ENCODE measurements at regions not wholly inside any gene's neighbourhood (a gene's known extent, or its start where the extent isn't known, plus 50 kb on each side); places are given as distances from the start of the nearest gene placed in this dataset.
"Not testable (repeated sequence)": the region's sequence is repeated elsewhere in the genome, so short reads cannot be mapped to it uniquely, and the experiment has no call there.

DNA sequence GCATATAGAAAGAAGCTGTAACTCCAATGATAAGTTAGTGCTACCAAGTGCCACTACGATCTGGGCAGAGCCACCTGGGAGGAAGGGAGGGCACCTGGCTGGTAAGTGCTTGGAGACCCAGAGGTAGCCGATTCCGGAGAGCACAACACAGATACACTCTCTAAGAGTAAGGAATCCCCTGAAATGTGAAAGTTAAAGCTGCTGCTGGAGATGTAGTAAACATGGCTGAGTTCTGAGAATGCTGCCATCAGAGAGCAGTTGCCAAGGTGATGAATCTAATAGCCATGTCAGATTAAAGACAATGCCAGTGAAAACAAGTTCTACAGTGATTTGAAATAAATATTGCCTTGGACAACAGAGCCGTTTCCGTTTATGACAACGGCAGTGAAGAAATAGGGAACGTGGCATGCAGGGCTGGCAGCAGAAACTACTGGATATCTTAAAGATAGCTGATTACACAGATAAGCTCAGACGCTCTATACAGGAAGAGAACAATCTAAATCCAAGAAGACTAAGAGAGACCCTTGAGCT, 561.2 kb upstream of the C9orf72 start:
- DNase-seq (ENCODE audit: low read depth): no peak
- no peak overlapping the region for H3K4me3 ChIP-seq (replicated peaks; ENCODE audit: low read depth, low read length)
- TF ChIP-seq, protein P1, sequence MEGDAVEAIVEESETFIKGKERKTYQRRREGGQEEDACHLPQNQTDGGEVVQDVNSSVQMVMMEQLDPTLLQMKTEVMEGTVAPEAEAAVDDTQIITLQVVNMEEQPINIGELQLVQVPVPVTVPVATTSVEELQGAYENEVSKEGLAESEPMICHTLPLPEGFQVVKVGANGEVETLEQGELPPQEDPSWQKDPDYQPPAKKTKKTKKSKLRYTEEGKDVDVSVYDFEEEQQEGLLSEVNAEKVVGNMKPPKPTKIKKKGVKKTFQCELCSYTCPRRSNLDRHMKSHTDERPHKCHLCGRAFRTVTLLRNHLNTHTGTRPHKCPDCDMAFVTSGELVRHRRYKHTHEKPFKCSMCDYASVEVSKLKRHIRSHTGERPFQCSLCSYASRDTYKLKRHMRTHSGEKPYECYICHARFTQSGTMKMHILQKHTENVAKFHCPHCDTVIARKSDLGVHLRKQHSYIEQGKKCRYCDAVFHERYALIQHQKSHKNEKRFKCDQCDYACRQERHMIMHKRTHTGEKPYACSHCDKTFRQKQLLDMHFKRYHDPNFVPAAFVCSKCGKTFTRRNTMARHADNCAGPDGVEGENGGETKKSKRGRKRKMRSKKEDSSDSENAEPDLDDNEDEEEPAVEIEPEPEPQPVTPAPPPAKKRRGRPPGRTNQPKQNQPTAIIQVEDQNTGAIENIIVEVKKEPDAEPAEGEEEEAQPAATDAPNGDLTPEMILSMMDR (IDR thresholded peaks at IDR 0.05; ENCODE audit: low read length, missing control alignments): no peak

- no peak overlapping the region for H3K4me3 ChIP-seq (replicated peaks; ENCODE audit: low read depth, low read length)
- no peak for DNase-seq (ENCODE audit: low read depth)
- TF ChIP-seq, protein P1 (IDR thresholded peaks at IDR 0.05; ENCODE audit: low read length, missing control alignments): no peak
Measured at GRCh38 chr9:28135549-28135948, 562.3 kb upstream of the C9orf72 start.

- no peak for DNase-seq (ENCODE audit: low read depth)
- TF ChIP-seq, protein P1 (IDR thresholded peaks at IDR 0.05; ENCODE audit: low read length, missing control alignments): no peak
- no peak overlapping the region for H3K4me3 ChIP-seq (replicated peaks; ENCODE audit: low read depth, low read length)
Measured at GRCh38 chr9:28136113-28136512, 562.8 kb upstream of the C9orf72 start.

DNA sequence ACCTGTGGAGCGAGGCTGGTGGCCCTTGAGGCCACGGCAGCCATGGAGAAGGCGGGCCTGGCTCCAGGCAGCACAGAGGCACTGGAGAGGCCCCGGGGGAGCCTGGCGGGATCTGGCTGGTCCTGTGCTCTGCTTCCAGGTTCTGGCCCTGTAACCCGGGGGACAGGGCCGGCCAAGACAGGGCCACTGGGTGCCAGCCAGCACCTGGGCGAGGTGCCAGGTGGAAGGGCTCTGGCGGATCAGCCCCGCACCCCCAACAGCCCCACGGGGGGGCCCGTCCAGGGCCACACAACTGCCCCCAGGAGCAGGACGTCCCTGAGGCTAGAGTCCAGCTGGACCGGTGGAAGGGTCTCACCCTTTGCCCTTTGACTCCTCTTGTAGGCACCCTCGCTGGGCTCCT, 574.1 kb upstream of the C9orf72 start:
- not testable (repeated sequence) for H3K4me3 ChIP-seq (replicated peaks; ENCODE audit: low read depth, low read length)

GRCh38 chr9:28147923-28148597, 574.8 kb upstream of the C9orf72 start:
- not testable (repeated sequence) for H3K4me3 ChIP-seq (replicated peaks; ENCODE audit: low read depth, low read length); DNase-seq (ENCODE audit: low read depth)

More for the DNA sequence above, 574.1 kb upstream of the C9orf72 start:
- DNase-seq (ENCODE audit: low read depth): not testable (repeated sequence)

- DNase-seq (ENCODE audit: low read depth); H3K4me3 ChIP-seq (replicated peaks; ENCODE audit: low read depth, low read length): not testable (repeated sequence)
Measured at GRCh38 chr9:28149361-28150050, 576.2 kb upstream of the C9orf72 start.

GRCh38 chr9:28155067-28155466, 581.8 kb upstream of the C9orf72 start:
- no peak for DNase-seq (ENCODE audit: low read depth)
- no peak overlapping the region for H3K4me3 ChIP-seq (replicated peaks; ENCODE audit: low read depth, low read length)
- TF ChIP-seq, protein P1 (IDR thresholded peaks at IDR 0.05; ENCODE audit: low read length, missing control alignments): no peak

DNA sequence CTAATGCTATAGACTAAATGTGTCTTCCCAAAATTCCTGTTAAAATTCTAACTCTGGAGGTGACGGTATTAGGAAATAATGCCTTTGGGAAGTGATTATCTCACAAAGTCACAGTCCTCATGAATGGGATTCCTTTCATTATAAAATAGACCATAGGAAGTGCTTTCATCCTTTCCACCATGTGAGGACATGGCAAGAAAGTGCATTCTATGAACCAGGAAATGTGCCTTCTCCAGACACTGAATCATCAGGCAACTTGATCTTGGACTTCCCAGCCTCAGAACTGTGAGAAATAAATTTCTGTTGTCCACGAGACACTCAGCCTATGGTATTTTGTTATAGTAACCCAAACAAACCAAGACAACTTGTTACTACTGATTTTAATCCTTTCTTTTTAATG, 582.4 kb upstream of the C9orf72 start:
- TF ChIP-seq, protein P1 (IDR thresholded peaks at IDR 0.05; ENCODE audit: low read length, missing control alignments): no peak
- H3K4me3 ChIP-seq (replicated peaks; ENCODE audit: low read depth, low read length): no peak overlapping the region
- no peak for DNase-seq (ENCODE audit: low read depth)

Measured in fibroblast of pulmonary artery (primary cell).